H1 (cell line): ENCODE measurements at regions not wholly inside any gene's neighbourhood (a gene's known extent, or its start where the extent isn't known, plus 50 kb on each side); places are given as distances from the start of the nearest gene placed in this dataset.

Source experiments
- CTCF ChIA-PET: fragments of 300-600 bp; sonication (Branson Sonifier 250); formaldehyde crosslinking; loops from one replicate; lab custom pipeline; 2021; ENCODE audit not compliant: partially characterized antibody; lab: Charles Lee
- POLR2A ChIA-PET: fragments of 300-600 bp; sonication (Branson Sonifier 250); formaldehyde crosslinking; loops from one replicate; lab custom pipeline; 2021; ENCODE audit warnings: inconsistent platforms; ENCODE audit not compliant: partially characterized antibody; lab: Charles Lee
- DNase-seq, 2 experiments: peaks; one replicate each; pipeline versions ENCODE4 v3.0.0 to v3.0.0-alpha.2; 2010 to 2022; ENCODE audit warnings: low spot score in 2 of 2, low read depth in 1 of 2, mixed read lengths in 1 of 2
- FAIRE-seq: peaks from 2 replicates; lab custom pipeline; 2011; peaks lifted over from hg19 to GRCh38; lab: Jason Lieb, UNC
- H2AFZ ChIP-seq: 2 replicates; pipeline ENCODE4 v1.8.1; 2012; ENCODE audit warnings: low read length, inconsistent platforms
- H2AK5ac ChIP-seq: 2 replicates; pipeline ENCODE4 v1.6.1; 2013; ENCODE audit warnings: low read depth, low read length
- H2BK120ac ChIP-seq: replicated peaks from 2 replicates; pipeline ENCODE3; 2013; ENCODE audit warnings: low read depth, low read length, inconsistent platforms
- H2BK12ac ChIP-seq: 2 replicates; pipeline ENCODE4 v1.6.1; 2013; ENCODE audit warnings: low read depth, low read length
- H2BK15ac ChIP-seq: 2 replicates; pipeline ENCODE4 v1.6.1; 2013; ENCODE audit warnings: low read length
- H2BK20ac ChIP-seq: 2 replicates; pipeline ENCODE4 v1.6.1; 2013; ENCODE audit warnings: low read length
- H2BK5ac ChIP-seq: 2 replicates; pipeline ENCODE4 v1.6.1; 2013; ENCODE audit warnings: low read depth, low read length
- H3K14ac ChIP-seq: 2 replicates; pipeline ENCODE4 v1.6.1; 2013; ENCODE audit warnings: inconsistent platforms; ENCODE audit not compliant: insufficient read length
- H3K18ac ChIP-seq: 2 replicates; pipeline ENCODE4 v1.6.1; 2013; ENCODE audit warnings: low read length; ENCODE audit errors: extremely low read depth
- H3K23ac ChIP-seq: 2 replicates; pipeline ENCODE4 v1.6.1; 2013; ENCODE audit warnings: inconsistent platforms; ENCODE audit not compliant: insufficient read length
- H3K23me2 ChIP-seq: 2 replicates; pipeline ENCODE4 v1.6.1; 2013; ENCODE audit warnings: low read depth, low read length
- H3K27ac ChIP-seq: 2 replicates; pipeline ENCODE4 v1.6.1; 2011; ENCODE audit warnings: low read depth, low read length, inconsistent platforms
- H3K27me3 ChIP-seq, 4 experiments: replicated peaks in 1 of 4; 1 replicate in 1 of 4; 2 replicates in 3 of 4; pipeline versions ENCODE4 v1.6.1 to v1.8.1; 2011 to 2013; ENCODE audit warnings: low read length in 3 of 4, mild to moderate bottlenecking in 3 of 4, inconsistent platforms in 2 of 4, mixed read lengths in 2 of 4, moderate library complexity in 1 of 4; ENCODE audit not compliant: control insufficient read depth in 3 of 4, insufficient read depth in 3 of 4; ENCODE audit errors: extremely low read depth in 1 of 4
- H3K36me3 ChIP-seq, 4 experiments: 2 replicates each; pipeline versions ENCODE4 v1.6.1 to v1.8.1; 2011 to 2013; ENCODE audit warnings: mild to moderate bottlenecking in 4 of 4, low read length in 3 of 4, moderate library complexity in 2 of 4, control low read depth in 1 of 4, inconsistent platforms in 1 of 4; ENCODE audit not compliant: insufficient read depth in 4 of 4, control insufficient read depth in 2 of 4
- H3K4ac ChIP-seq: replicated peaks from 2 replicates; pipeline ENCODE3; 2013; ENCODE audit warnings: low read length, low read depth, mixed read lengths, inconsistent platforms; ENCODE audit not compliant: insufficient read length
- H3K4me1 ChIP-seq, 4 experiments: replicated peaks in 1 of 4; 1 replicate in 1 of 4; 2 replicates in 3 of 4; pipeline versions ENCODE4 v1.6.1 to v1.8.1; 2011 to 2013; ENCODE audit warnings: low read length in 3 of 4, inconsistent platforms in 2 of 4, mixed read lengths in 1 of 4; ENCODE audit not compliant: insufficient read depth in 4 of 4, control insufficient read depth in 3 of 4
- H3K4me2 ChIP-seq, 2 experiments: 2 replicates each; pipeline versions ENCODE4 v1.6.1 to v1.8.1; 2011 to 2013; ENCODE audit warnings: low read depth in 2 of 2, low read length in 2 of 2, control low read depth in 1 of 2, inconsistent platforms in 1 of 2, mild to moderate bottlenecking in 1 of 2; ENCODE audit not compliant: insufficient read depth in 1 of 2
- H3K4me3 ChIP-seq, 4 experiments: fragments of 200-600, 300-600 bp in 1 of 4; sonication (generic), shearing (Covaris generic), sonication (Bioruptor Twin) in 1 of 4; 2 replicates each; pipeline versions ENCODE4 v1.5.1 to v1.8.1; 2011 to 2016; ENCODE audit warnings: low read length in 4 of 4, low read depth in 3 of 4, control low read depth in 2 of 4, inconsistent platforms in 2 of 4, mild to moderate bottlenecking in 2 of 4, mixed read lengths in 1 of 4, moderate library complexity in 1 of 4; ENCODE audit not compliant: insufficient read depth in 2 of 4; ENCODE audit errors: extremely low read depth in 1 of 4
- H3K56ac ChIP-seq: replicated peaks from 2 replicates; pipeline ENCODE3; 2013; ENCODE audit warnings: low read depth, mild to moderate bottlenecking, mixed read lengths, low read length, inconsistent platforms; ENCODE audit not compliant: insufficient read length
- H3K79me1 ChIP-seq: 2 replicates; pipeline ENCODE4 v1.6.1; 2013; ENCODE audit warnings: low read depth, low read length, control low read depth
- H3K79me2 ChIP-seq, 2 experiments: 2 replicates each; pipeline versions ENCODE4 v1.6.1 to v1.8.1; 2012 to 2013; ENCODE audit warnings: low read length in 2 of 2, mild to moderate bottlenecking in 2 of 2, inconsistent platforms in 1 of 2; ENCODE audit not compliant: insufficient read depth in 2 of 2, control insufficient read depth in 1 of 2
- H3K9ac ChIP-seq, 4 experiments: replicated peaks in 1 of 4; 1 replicate in 1 of 4; 2 replicates in 3 of 4; pipeline versions ENCODE4 v1.6.1 to v1.8.1; 2011 to 2013; ENCODE audit warnings: low read depth in 3 of 4, low read length in 3 of 4, control low read depth in 2 of 4, mild to moderate bottlenecking in 2 of 4, moderate library complexity in 2 of 4, inconsistent platforms in 1 of 4; ENCODE audit errors: extremely low read depth in 1 of 4
- H3K9me3 ChIP-seq, 2 experiments: 2 replicates each; pipeline versions ENCODE4 v1.6.1 to v1.8.1; 2012 to 2013; ENCODE audit warnings: mild to moderate bottlenecking in 2 of 2, moderate library complexity in 2 of 2, control low read depth in 1 of 2, inconsistent platforms in 1 of 2, low read depth in 1 of 2, low read length in 1 of 2, mixed read lengths in 1 of 2; ENCODE audit not compliant: insufficient read depth in 2 of 2
- H4K20me1 ChIP-seq, 2 experiments: replicated peaks in 1 of 2; 2 replicates each; pipeline versions ENCODE3 to v1.8.1; 2011 to 2013; ENCODE audit warnings: inconsistent platforms in 2 of 2, low read length in 2 of 2, mild to moderate bottlenecking in 1 of 2; ENCODE audit not compliant: insufficient read depth in 2 of 2, control insufficient read depth in 1 of 2
- H4K5ac ChIP-seq: 2 replicates; pipeline ENCODE4 v1.6.1; 2013; ENCODE audit warnings: low read length, low read depth, mixed read lengths, inconsistent platforms; ENCODE audit not compliant: insufficient read length
- H4K8ac ChIP-seq: 2 replicates; pipeline ENCODE4 v1.8.0; 2013; ENCODE audit warnings: mild to moderate bottlenecking, moderate library complexity, low read length, inconsistent platforms; ENCODE audit not compliant: insufficient read depth; ENCODE audit errors: extremely low read depth
- H4K91ac ChIP-seq: replicated peaks from 2 replicates; pipeline ENCODE3; 2013; ENCODE audit warnings: low read length, mixed read lengths, inconsistent platforms; ENCODE audit not compliant: insufficient read length
- ASH2L ChIP-seq: fragments of 200-600, 300-600 bp; sonication (generic); IDR thresholded peaks from one replicate; pipeline ENCODE4 v1.7.1; 2017; ENCODE audit warnings: low read length
- BACH1 ChIP-seq: IDR thresholded peaks from 2 replicates; pipeline ENCODE4 v1.6.1; 2012; ENCODE audit warnings: low read length, improper control_type of control experiment
- POLR2AphosphoS5 ChIP-seq: IDR thresholded peaks from 2 replicates; pipeline ENCODE4 v1.6.1; 2011; ENCODE audit warnings: low read depth, low read length
- TBP ChIP-seq: IDR thresholded peaks from 2 replicates; pipeline ENCODE4 v1.6.1; 2011; ENCODE audit warnings: low read depth, low read length, improper control_type of control experiment
- WGBS, 2 experiments: shearing (Covaris generic) in 1 of 2; methylation state at CpG; one replicate each; pipeline versions ENCODE4 v1.1.6 to v1.1.7; 2013 to 2015; ENCODE audit warnings: low lambda C conversion rate in 2 of 2, mixed read lengths in 2 of 2, inconsistent platforms in 1 of 2, low coverage in 1 of 2, missing lambda C conversion rate in 1 of 2; ENCODE audit not compliant: insufficient replicate concordance in 2 of 2, insufficient coverage in 1 of 2, insufficient read length in 1 of 2; ENCODE audit errors: extremely low coverage in 1 of 2, missing lambda C conversion rate in 1 of 2; 5-methylcytosine and 5-hydroxymethylcytosine counted together

DNA sequence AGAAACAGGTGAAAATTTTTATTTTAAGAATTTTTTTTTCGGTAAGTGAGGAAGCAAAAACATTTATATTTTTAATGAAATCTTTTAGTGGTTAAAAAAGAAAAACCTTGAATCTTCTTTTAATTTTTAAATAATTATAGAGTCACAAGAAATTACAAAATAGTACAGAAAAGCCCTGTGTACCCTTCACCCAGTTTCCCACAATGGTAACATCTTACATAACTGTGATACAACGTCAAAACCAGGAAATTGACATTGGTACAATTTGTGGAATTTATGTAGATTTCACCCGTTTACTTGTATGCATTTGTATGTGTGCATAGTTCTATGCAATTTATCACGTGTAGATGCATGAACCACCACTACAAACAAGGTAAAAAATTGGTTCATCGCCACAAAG, 285.9 kb downstream of the MTX2 start:
- H3K79me1 ChIP-seq = no peaks in the 10 kb centered on the region
- no peaks in the 10 kb centered on the region for H4K20me1 ChIP-seq
- no peak overlapping the region for H3K56ac ChIP-seq
- ChIA-PET POLR2A (no interaction called here), CTCF (interaction anchor here (0.7 to 2.9 kb wide), 56 partner anchors 8 to 594 kb away, joined by 3 to 30 read pairs (median 4); partner anchors contain the start of gene LNPK)
- no peak overlapping the region for H4K5ac ChIP-seq
- H2BK12ac ChIP-seq = no peak overlapping the region
- no peaks in the 10 kb centered on the region for H3K36me3 ChIP-seq
- no peak overlapping the region for H3K9ac ChIP-seq
- no peak for DNase-seq
- H3K9me3 ChIP-seq = no peaks in the 10 kb centered on the region
- no peak overlapping the region for H2BK5ac ChIP-seq
- H2BK20ac ChIP-seq = no peak overlapping the region
- no peak overlapping the region for H4K8ac ChIP-seq
- H2BK120ac ChIP-seq = no peak overlapping the region
- no peaks in the 10 kb centered on the region; a peak in 2 of 7 replicates for H3K4me1 ChIP-seq
- WGBS, 2 experiments = 69% methylated on average over 5 of the region's 5 CpGs; no CpG with 5 or more reads in 1 of the 2 experiments
- H4K91ac ChIP-seq = no peak overlapping the region
- no peak overlapping the region for H2BK15ac ChIP-seq
- H3K4me2 ChIP-seq = no peak overlapping the region; a peak in 1 of 4 replicates
- H2AK5ac ChIP-seq = no peak overlapping the region
- H3K23ac ChIP-seq = no peak overlapping the region
- H3K27ac ChIP-seq = no peak overlapping the region
- no peak overlapping the region for H2AFZ ChIP-seq
- H3K14ac ChIP-seq = no peak overlapping the region
- FAIRE-seq = no peak
- H3K79me2 ChIP-seq = no peaks in the 10 kb centered on the region
- H3K27me3 ChIP-seq = peaks cover 0 to 11% (median 8%) of the 10 kb centered on the region in 4 experiments; a peak in 6 of 7 replicates
- H3K23me2 ChIP-seq = peaks cover 6% of the 10 kb centered on the region; the same call in 1 of the 2 replicates
- no peak overlapping the region for H3K4me3 ChIP-seq
- H3K4ac ChIP-seq = no peak overlapping the region
- no peak for TF ChIP-seq ASH2L
- no peak for TF ChIP-seq TBP
- TF ChIP-seq POLR2AphosphoS5 = no peak
- no peak for TF ChIP-seq BACH1
- H3K18ac ChIP-seq = no peak overlapping the region
